SU-DHL-6 (cell line): ENCODE measurements at regions not wholly inside any gene's neighbourhood (a gene's known extent, or its start where the extent isn't known, plus 50 kb on each side); places are given as distances from the start of the nearest gene placed in this dataset.

Source experiments
- EZH2phosphoT487 ChIP-seq: fragments of 200-600 bp; sonication (generic), shearing (Covaris generic); conservative IDR thresholded peaks from 2 replicates; pipeline ENCODE4 v1.6.1; 2018; ENCODE audit warnings: mild to moderate bottlenecking, antibody characterized with exemption, low read length, moderate library complexity, mixed read lengths
- TF ChIP-seq, protein P1 (sequence below): fragments of 200-600 bp; sonication (generic); IDR thresholded peaks from one replicate; pipeline ENCODE4 v1.5.1; 2017; ENCODE audit warnings: antibody characterized with exemption, mild to moderate bottlenecking, low read length, moderate library complexity; ENCODE audit not compliant: insufficient read depth, poor library complexity, severe bottlenecking

DNA sequence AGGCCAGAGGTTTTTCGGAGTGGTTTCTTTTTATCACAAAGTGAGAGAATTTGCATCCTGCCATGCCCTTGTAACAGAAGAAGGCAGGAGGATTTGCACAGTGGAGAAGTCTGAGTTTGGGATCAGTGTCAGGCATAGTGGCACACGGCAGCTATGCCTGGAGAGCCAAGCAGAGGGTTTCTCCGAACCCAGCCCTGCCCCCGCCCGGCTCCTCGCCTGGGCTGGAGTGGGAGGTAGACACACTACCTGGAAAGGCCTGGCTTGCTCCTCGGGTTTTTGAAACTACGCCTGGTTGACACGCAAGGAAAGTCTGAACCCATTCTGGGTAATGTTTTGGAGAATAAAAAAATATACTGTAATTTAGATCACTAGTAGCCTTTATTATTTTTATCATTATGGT, 1653.6 kb upstream of the TENM3 start:
- TF ChIP-seq, protein P1, sequence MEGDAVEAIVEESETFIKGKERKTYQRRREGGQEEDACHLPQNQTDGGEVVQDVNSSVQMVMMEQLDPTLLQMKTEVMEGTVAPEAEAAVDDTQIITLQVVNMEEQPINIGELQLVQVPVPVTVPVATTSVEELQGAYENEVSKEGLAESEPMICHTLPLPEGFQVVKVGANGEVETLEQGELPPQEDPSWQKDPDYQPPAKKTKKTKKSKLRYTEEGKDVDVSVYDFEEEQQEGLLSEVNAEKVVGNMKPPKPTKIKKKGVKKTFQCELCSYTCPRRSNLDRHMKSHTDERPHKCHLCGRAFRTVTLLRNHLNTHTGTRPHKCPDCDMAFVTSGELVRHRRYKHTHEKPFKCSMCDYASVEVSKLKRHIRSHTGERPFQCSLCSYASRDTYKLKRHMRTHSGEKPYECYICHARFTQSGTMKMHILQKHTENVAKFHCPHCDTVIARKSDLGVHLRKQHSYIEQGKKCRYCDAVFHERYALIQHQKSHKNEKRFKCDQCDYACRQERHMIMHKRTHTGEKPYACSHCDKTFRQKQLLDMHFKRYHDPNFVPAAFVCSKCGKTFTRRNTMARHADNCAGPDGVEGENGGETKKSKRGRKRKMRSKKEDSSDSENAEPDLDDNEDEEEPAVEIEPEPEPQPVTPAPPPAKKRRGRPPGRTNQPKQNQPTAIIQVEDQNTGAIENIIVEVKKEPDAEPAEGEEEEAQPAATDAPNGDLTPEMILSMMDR, result no peak
- TF ChIP-seq EZH2phosphoT487, result no peak
